Right cardiac atrium (tissue), 5 donors: ENCODE measurements at regions not wholly inside any gene's neighbourhood (a gene's known extent, or its start where the extent isn't known, plus 50 kb on each side); places are given as distances from the start of the nearest gene placed in this dataset.

Experiments used
- ATAC-seq, 2 donors: fragments of 200-7000 bp; cut with Tn5 transposase; one replicate each; pipeline versions ENCODE4 v1.8.0 to v1.9.1; 2020; ENCODE audit warnings: moderate library complexity in 2 of 2, mild to moderate bottlenecking in 1 of 2
- DNase-seq, 3 donors: peaks; one replicate each; pipeline ENCODE4 v3.0.0-alpha.2; 2020
- H3K27ac ChIP-seq: one replicate; pipeline ENCODE4 v1.5.1; 2013; ENCODE audit warnings: mild to moderate bottlenecking, low read length, control low read depth, moderate library complexity
- H3K27me3 ChIP-seq: one replicate; pipeline ENCODE4 v1.6.1; 2013; ENCODE audit not compliant: control insufficient read depth, insufficient read depth
- H3K4me1 ChIP-seq: one replicate; pipeline ENCODE4 v1.6.1; 2013; ENCODE audit warnings: low read length; ENCODE audit not compliant: control insufficient read depth, insufficient read depth
- H3K4me3 ChIP-seq: one replicate; pipeline ENCODE4 v1.5.1; 2013; ENCODE audit warnings: low read length, control low read depth
- H3K9me3 ChIP-seq: one replicate; pipeline ENCODE4 v1.6.1; 2013; ENCODE audit warnings: low read length; ENCODE audit not compliant: control insufficient read depth
- WGBS: extraction: QIAGEN DNeasy Blood & Tissue Kit; methylation state at CpG from one replicate; pipeline ENCODE4 v1.1.7; 2013; 5-methylcytosine and 5-hydroxymethylcytosine counted together
- intact Hi-C, 4 donors: fragments of 100-400 bp; cut with DNase I; formaldehyde crosslinking; loops; one replicate each; pipeline versions ENCODE4 v1.11.0 to v1.14.0; 2022 to 2023
- donor health status: healthy with polysubstance abuse.
- donor health status: DM: no; HTN: yes; CAD: no.
- donor health status: DM: no; HTN: no; CAD: no.
- donor health status: DM: no; HTN: yes; CAD: no; lungs with severe emphysema.
- donor health status: DM: yes; HTN: yes; CAD: no.

- no peaks in the 10 kb centered on the region for H3K4me1 ChIP-seq
- ATAC-seq = no peak
Measured at GRCh38 chr13:109436841-109437240, 349.5 kb downstream of the IRS2 start.

GRCh38 chr13:109436055-109436622, 350.2 kb downstream of the IRS2 start:
- WGBS = 72% methylated on average over 7 of the region's 7 CpGs
- H3K4me3 ChIP-seq = no peak overlapping the region
- ATAC-seq = no peak
- intact Hi-C loops = no loop called here
- H3K27ac ChIP-seq = no peak overlapping the region
- H3K27me3 ChIP-seq = no peaks in the 10 kb centered on the region
- no peaks in the 10 kb centered on the region for H3K4me1 ChIP-seq
- no peak for DNase-seq
- no peaks in the 10 kb centered on the region for H3K9me3 ChIP-seq

More at GRCh38 chr13:109436841-109437240, 349.5 kb downstream of the IRS2 start:
- DNase-seq = no peak
- intact Hi-C loops = no loop called here
- Histone ChIP-seq H3K4me3 (no peak overlapping the region), H3K27ac (no peak overlapping the region), H3K27me3 (no peaks in the 10 kb centered on the region), H3K9me3 (no peaks in the 10 kb centered on the region)
- WGBS = 72% methylated on average over 2 of the region's 2 CpGs

DNA sequence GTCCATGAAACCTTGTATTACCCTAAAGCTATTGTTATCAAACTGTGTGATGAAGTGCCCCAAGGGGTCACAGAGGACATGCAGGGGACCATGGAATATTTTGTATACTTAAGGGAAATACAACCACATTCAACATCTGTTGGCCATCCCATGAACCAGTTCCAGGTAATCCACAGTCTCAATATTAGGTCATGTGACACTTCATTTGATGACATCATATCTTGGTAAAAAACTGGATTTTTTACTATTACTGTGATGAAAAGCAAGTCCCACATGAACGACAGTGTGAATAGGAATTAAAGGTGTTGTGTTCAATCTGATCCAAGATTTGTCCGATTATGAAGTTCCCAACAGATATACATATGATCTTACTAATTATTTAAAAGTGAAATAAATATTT, 355.2 kb downstream of the IRS2 start:
- ATAC-seq = no peak
- Histone ChIP-seq H3K27me3 (no peaks in the 10 kb centered on the region), H3K4me3 (no peak overlapping the region), H3K4me1 (no peaks in the 10 kb centered on the region), H3K9me3 (no peaks in the 10 kb centered on the region), H3K27ac (no peak overlapping the region)
- intact Hi-C loops = no loop called here
- no peak for DNase-seq
- WGBS = 47% methylated on average over 2 of the region's 2 CpGs

DNA sequence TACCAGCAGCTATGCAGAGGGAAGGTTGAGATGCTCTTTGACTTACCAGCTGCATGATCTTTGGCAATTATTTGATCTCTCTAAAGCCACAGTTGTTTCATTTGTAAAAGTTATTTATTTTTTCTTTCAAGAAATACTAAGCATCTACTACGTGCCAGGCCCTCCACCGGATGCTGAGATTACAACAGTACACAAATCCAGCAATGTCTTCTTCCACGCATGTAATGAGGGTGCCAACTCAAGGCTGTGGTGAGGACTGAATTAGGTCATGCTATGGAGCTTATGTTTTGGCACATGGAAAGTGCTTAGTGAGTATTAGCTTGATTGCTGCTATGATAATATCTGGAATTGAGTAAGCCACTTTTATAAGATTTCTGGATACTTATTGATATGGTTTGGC, 358.2 kb downstream of the IRS2 start:
- 87% methylated on average over 3 of the region's 3 CpGs for WGBS
- no peaks in the 10 kb centered on the region for H3K9me3 ChIP-seq
- no peaks in the 10 kb centered on the region for H3K27me3 ChIP-seq
- ATAC-seq (no peak), DNase-seq (no peak)
- H3K4me1 ChIP-seq = no peaks in the 10 kb centered on the region
- H3K27ac ChIP-seq = no peak overlapping the region
- intact Hi-C loops = no loop called here
- no peak overlapping the region for H3K4me3 ChIP-seq

DNA sequence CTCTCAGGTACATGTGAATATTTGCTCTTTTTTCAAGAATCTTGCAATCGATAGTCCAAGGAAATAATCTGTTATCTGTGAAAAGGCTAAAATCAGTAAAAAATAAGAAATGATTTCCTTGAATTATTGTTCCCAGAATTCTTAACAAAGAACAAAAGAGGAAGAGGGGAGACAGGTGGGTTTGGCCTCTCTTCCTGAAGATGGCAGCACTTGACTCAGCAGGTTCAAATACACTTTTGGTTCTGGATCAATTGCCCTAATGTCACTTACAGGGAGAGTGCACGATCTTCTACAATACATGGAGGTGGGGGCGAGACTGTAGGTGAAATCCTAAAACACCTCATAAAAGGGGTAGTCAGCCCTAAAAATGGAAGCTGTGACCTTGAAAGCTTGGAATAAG, 358.7 kb downstream of the IRS2 start:
- Histone ChIP-seq H3K4me3 (no peak overlapping the region), H3K27me3 (no peaks in the 10 kb centered on the region), H3K9me3 (no peaks in the 10 kb centered on the region), H3K4me1 (no peaks in the 10 kb centered on the region), H3K27ac (no peak overlapping the region)
- DNase-seq = no peak
- intact Hi-C loops = no loop called here
- WGBS = 86% methylated on average over 3 of the region's 3 CpGs
- ATAC-seq = no peak

DNA sequence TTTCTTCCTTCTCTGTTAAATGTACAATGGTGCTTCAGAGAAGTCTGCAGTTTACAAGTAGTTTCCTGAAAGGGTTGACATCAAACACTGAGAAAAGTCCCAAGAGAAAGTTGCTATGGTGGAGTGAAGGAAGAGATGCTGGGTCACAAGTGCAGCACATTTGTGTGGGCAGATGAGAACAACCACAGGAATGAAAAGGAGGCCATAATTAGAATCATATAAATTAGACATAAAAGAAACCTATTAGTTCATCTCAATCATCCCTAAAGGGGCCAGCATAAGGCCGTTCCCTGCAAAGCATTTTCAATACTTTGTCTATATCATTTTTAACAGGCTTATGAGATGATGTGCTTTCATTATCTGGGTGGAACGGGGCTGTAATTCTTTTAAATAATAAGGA, 359.2 kb downstream of the IRS2 start:
- H3K27me3 ChIP-seq = no peaks in the 10 kb centered on the region
- ATAC-seq (no peak), DNase-seq (no peak)
- no peak overlapping the region for H3K4me3 ChIP-seq
- no peaks in the 10 kb centered on the region for H3K9me3 ChIP-seq
- no peak overlapping the region for H3K27ac ChIP-seq
- intact Hi-C loops = no loop called here
- no peaks in the 10 kb centered on the region for H3K4me1 ChIP-seq
- WGBS = 87% methylated on average over 2 of the region's 2 CpGs

DNA sequence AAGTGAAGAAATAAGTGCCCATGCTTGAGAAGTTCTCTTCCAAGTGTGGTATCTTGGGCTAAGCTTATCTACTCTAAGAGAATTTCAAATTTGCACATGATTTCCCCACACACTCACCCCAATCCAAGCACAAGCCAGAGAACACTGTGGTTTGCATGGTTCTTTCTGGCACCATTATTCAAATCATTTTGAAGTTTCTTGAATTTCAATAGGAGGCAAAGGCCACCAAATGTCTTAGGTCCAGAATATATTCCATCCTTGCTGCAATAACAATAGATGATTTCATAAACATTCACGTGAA, 359.7 kb downstream of the IRS2 start:
- intact Hi-C loops = no loop called here
- 89% methylated on average over 1 of the region's 1 CpG for WGBS
- ATAC-seq = no peak
- Histone ChIP-seq H3K4me3 (no peak overlapping the region), H3K27ac (no peak overlapping the region), H3K27me3 (no peaks in the 10 kb centered on the region), H3K9me3 (no peaks in the 10 kb centered on the region), H3K4me1 (no peaks in the 10 kb centered on the region)
- no peak for DNase-seq

GRCh38 chr13:109425821-109426689, 360.3 kb downstream of the IRS2 start:
- H3K4me1 ChIP-seq = no peaks in the 10 kb centered on the region
- no peak overlapping the region for H3K4me3 ChIP-seq
- H3K27me3 ChIP-seq = no peaks in the 10 kb centered on the region
- no peak overlapping the region for H3K27ac ChIP-seq
- WGBS = 84% methylated on average over 5 of the region's 5 CpGs
- no peaks in the 10 kb centered on the region for H3K9me3 ChIP-seq
- ATAC-seq (no peak), DNase-seq (no peak)
- intact Hi-C loops = no loop called here

GRCh38 chr13:109422161-109422560, 364.2 kb downstream of the IRS2 start:
- no peak for DNase-seq
- H3K27me3 ChIP-seq = no peaks in the 10 kb centered on the region
- WGBS = 65% methylated on average over 4 of the region's 4 CpGs
- no peak for ATAC-seq
- no peaks in the 10 kb centered on the region for H3K9me3 ChIP-seq
- H3K4me1 ChIP-seq = no peaks in the 10 kb centered on the region
- H3K27ac ChIP-seq = no peak overlapping the region
- H3K4me3 ChIP-seq = no peak overlapping the region
- intact Hi-C loops = no loop called here

GRCh38 chr13:109419896-109420295, 366.5 kb downstream of the IRS2 start:
- Histone ChIP-seq H3K4me1 (no peaks in the 10 kb centered on the region), H3K9me3 (no peaks in the 10 kb centered on the region), H3K4me3 (no peak overlapping the region), H3K27me3 (no peaks in the 10 kb centered on the region), H3K27ac (no peak overlapping the region)
- 63% methylated on average over 4 of the region's 4 CpGs for WGBS
- intact Hi-C loops = no loop called here
- DNase-seq (no peak), ATAC-seq (no peak)

DNA sequence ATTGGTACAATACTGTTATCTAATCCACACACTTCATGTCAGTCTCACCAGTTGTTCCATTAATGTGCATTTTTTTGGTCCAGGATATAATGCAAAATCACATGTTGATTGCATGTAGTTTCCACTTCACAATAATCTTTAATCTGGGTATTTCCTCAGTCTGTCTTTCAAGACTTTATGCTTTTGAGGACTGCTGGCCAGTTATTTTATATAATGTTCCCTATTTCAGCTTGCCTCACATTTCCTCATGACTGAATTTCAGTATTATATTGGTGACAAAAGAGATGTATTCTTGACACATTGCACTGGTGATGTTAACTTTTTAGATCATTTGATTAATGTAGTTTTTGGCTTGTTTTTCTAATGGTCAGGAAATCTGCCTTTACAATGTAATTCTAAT, 368.3 kb downstream of the IRS2 start:
- no peak for ATAC-seq
- intact Hi-C loops = no loop called here
- Histone ChIP-seq H3K9me3 (no peaks in the 10 kb centered on the region), H3K27ac (no peak overlapping the region), H3K27me3 (no peaks in the 10 kb centered on the region), H3K4me3 (no peak overlapping the region), H3K4me1 (no peaks in the 10 kb centered on the region)
- no peak for DNase-seq

- no peak overlapping the region for H3K4me3 ChIP-seq
- ATAC-seq (no peak), DNase-seq (no peak)
- H3K27ac ChIP-seq = no peak overlapping the region
- intact Hi-C loops = no loop called here
- 84% methylated on average over 12 of the region's 12 CpGs for WGBS
- no peaks in the 10 kb centered on the region for H3K9me3 ChIP-seq
- no peaks in the 10 kb centered on the region for H3K4me1 ChIP-seq
- H3K27me3 ChIP-seq = no peaks in the 10 kb centered on the region
Measured at GRCh38 chr13:109416001-109416400, 370.4 kb downstream of the IRS2 start.
